Right forelimb (tissue), 1 donor: ENCODE measurements at regions not wholly inside any gene's neighbourhood (a gene's known extent, or its start where the extent isn't known, plus 50 kb on each side); places are given as distances from the start of the nearest gene placed in this dataset.
"Not testable (repeated sequence)": the region's sequence is repeated elsewhere in the genome, so short reads cannot be mapped to it uniquely, and the experiment has no call there.

ENCODE experiments used
- DNase-seq: peaks from one replicate; pipeline ENCODE4 v3.0.0-alpha.2; 2018

DNA sequence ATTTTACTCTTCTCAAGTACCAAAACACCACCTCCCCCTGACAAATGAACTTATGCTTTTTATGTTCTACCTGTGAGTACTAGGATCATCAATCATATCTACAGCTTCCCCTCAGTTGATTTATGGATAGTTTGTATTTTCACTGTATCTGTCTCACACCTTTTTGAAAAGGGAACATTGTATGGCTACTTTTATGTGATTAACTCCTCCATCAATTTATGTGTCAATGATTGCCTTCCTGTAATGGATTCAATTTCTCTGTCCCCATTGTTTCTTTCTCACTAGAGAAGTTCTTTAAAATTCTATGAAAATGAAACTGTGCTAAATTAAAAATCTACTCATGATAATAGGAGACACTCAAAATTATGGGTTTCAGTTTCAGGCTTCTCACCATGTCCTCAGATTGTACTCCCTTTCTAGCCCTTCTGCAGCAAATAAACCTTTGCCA lies 935.0 kb downstream of the TRIB2 start:
- DNase-seq, result no peak

DNA sequence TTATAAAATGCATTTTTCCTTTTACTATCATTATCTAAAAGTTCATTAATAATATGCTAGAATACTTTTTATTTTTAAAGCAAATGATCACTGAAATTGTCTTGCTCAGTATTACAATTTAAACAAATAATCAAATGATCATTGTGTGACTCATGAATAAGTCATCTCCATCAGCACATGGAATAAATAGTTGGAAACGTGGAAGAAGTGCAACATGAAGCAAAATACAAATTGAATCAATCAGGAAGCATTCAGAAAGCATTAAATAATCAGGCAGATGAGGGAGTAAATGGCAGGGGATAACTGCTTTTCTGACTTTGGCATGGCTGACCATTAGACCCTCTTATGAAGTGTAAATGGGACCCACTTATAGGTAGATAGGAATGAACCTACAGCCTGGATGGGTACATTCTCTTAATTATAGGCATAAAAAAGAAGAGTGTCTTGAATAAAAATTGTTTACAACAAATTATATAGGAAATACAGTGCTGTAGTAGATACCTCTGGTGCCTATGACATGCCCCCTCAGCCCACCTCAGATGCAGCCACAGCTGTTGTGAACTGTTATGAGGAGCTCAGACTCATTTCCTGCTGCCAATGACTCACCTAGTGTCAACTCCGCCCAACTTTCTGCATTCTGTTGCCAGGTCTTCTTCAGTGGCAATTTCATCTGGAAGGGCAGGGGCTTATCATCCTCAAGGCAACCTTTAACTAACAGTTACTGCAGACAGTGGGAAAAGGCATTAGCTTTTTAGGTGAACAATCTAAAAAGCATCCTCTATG lies 936.0 kb downstream of the TRIB2 start:
- no peak for DNase-seq

DNA sequence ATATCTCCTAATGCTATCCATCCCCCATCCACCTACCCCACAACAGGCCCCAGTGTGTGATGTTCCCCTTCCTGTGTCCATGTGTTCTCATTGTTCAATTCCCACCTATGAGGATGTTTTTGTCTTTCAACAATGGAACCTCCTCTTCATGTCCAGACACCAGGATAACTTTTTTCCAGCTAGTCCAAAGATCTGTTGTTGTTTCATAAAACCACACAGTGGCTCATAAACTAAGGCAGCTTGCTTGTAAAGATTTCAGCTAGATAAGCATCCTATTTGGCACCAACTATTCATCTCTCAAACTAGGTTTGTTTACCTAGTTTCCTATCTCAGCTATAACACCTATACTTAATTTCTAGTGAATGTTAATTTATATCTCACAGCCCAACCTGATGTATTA lies 937.7 kb downstream of the TRIB2 start:
- DNase-seq, result no peak

DNA sequence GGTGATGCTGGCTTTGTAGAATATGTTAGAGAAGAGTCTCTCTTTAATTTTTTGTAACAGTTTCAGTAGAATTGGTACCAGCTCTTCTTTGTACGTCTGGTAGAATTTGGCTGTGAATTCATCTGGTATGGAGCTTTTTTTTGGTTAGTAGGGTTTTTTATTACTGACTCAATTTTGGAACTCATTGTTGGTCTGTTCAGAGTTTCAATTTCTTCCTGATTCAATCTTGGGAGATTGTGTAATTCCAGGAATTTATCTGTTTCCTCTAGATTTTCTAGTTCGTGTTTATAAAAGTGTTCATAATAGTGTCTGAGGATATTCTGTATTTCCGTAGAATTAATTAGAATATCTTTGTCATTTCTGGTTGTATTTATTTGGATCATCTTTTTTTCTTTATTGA lies 943.5 kb downstream of the TRIB2 start:
- no peak for DNase-seq

DNA sequence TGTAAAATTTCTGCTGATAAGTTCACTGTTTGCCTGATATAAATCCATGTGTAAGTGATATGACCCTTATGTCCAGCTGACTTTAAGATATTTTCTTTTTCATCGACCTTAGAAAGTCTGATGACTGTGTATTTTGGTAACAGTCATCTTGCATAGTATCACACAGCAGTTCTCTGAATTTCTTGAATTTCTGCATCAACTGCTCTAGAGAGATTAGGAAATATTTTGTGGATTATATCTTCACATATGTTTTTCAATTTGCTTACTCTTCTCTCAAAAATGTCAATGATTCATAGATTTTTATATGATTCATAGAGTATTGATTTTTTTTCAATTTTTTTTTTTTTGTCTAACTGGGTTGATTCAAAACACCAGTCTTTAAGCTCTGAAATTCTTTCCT lies 945.3 kb downstream of the TRIB2 start:
- no peak for DNase-seq

DNA sequence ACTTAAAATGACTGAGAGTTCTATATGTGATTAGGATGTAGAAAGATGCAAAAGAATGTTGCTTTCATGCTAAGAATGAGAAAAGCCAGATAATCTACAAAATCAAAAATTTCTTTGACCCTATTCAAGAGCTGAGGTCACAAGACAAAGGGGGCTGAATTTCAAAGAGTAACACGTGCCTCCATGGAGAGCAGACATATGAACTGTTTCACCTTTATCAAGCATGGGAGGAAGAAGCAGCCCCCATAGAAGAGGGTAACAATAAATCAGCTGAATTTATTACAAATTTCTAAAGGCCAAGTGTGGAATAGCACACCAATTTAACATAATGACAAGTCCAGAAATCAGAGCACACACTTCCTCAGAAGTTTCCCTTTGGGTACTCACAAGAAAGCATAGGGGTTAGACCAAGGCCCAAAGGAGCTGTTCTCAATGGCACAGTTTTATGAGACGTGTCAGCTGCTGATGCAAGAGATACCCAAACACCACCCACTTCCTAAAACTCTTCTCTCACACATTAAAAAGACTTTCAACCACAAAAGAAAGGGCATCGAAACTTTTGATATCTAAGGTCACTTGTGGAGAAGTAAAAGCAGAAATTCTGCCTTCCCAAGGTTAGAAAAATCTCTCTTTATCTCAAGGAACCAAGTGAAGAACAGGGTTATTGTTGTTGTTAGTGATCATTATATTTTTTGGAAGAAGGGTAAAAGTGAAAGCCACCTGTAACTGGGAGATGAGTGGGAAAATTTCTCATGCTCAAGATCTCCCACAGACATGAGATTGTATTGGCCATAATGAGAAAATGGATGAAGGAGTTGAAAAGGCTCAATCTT lies 950.1 kb downstream of the TRIB2 start:
- no peak for DNase-seq

DNA sequence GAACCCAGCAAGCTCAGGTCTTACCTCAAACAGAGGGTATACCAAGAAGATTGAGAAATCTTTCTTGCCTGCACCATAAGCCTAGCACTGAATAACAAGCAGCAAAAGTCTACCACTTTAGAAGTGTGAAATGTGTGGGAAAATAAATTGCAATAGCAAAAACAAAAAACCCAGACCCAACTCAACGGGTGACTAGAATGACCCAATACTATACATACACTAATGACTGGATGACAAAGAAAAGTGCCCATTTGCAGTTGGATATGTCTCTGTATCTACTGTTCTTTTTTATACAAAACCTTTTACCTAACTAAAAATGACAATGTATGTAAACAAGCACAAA lies 950.6 kb downstream of the TRIB2 start:
- DNase-seq, result no peak

DNA sequence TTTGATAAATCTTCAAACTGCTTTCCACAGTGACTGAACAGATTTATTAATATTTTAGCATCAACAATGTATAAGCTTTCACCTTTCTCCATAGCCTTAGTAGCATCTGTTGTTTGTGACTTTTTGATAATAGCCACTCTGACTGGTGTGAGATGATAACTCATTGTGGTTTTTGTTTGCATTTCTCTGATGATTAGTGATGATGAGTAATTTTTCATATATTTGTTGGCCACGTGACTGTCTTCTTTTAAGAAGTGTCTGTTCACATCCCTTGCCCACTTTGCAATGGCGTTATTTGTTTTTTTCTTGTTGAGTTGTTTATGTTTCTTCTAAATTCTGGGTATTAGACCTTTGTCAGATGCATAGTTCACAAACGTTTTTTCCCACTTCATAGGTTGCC lies 952.9 kb downstream of the TRIB2 start:
- DNase-seq, result no peak

DNA sequence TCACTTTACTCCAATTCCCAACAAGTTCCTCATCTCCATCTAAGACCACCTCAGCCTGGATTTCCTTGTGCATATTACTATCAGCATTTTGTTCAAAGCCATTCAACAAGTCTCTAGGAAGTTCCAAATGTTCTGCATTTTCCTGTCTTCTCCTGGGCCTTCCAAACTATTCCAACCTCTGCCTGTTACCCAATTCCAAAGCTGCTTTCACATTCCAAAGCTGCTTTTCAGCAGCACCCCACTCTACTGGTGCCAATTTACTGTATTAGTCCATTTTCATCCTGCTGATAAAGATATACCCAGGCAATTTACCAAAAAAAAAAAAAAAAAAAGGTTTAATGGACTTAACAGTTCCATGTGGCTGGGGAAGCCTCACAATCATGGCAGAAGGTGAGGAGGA lies 957.1 kb downstream of the TRIB2 start:
- not testable (repeated sequence) for DNase-seq

DNA sequence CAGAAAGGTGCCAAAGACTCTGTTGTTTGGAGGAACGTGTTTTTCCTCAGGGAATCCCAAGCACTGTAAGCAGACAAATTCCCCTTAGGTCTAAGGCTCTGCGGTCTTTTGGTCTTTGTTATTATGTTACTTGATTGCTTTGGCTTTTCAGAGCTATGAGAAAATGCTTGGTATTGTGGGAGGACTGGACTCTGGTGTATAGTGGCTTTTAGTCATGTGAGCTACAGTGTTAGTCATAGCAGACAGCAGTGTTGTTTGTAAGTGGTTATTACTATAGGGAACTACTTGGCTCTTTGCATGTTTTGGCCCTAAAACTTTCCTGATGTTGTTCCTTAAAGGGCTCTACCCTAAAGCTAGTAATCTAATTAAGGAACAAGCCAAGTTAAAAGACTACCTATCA lies 956.2 kb upstream of the LRATD1 start:
- DNase-seq, result no peak

DNA sequence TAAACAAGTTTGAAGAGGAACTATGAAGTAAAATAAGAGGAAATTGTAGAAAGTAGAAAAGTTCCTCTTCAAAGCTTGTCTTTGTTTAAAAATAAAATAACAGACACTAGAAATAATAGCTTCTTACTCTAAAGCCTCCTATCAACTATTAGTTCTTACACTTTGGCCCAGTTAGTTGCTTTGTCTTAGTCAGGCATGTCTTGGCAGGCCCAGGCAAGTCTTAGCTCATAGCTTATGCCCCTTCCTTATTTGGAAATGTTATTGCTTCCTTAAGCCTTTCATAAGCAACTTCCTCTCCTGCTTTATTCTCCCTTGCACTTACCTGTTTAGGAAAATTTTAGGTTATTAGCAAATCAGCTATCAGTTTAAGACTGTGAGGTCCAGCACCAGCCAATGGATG lies 950.6 kb upstream of the LRATD1 start:
- DNase-seq, result no peak

DNA sequence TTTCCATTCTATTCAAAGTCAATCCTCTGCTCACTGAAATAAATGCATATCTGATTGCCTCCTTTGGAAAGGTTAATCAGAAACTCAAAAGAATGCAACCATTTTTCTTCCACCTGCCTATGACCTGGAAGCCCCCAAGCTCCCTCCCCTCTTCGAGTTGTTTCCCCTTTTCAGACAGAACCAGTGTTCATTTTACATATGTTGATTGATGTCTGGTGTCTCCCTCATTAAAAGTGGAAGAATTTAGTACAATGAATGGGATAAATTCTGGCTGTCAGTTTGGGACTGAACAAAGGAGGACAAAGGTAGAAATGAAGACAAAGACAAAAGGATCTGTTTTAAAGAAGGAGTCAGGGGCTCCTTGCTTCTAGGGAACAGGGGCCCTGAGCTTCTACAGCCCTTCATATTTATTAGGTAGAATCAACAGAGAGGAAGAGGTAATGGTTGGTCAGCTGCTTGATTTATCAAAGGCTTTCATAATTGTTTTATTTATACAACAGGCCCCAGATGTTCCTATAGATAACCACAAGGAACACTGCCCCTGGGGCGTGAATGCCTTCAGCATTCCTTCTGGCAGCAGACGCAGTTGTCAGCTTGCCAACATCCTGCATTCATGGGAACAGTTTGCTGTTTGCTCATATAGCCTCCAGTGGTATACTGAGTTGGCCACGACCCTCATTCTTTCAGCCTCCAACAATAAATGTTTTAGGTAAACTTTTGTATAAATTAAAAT lies 949.8 kb upstream of the LRATD1 start:
- DNase-seq, result no peak

DNA sequence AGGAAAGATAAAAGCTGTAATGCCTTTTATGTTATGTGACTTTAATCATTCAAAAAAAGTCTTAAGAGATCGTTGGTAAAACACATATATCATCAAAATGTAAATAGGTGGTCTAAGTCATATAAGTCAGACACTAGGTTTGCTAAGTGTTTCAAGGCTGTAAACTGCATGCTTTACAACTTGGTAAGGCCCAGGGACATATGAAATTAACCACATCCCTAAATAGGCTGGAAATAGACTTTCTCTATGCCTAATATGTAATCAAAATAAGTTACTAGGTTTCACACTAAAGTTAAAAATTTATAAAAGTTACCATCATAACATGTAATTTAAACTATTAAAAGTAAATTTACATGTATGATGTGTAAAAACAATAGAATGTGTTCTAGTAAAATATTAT lies 946.3 kb upstream of the LRATD1 start:
- DNase-seq, result no peak

DNA sequence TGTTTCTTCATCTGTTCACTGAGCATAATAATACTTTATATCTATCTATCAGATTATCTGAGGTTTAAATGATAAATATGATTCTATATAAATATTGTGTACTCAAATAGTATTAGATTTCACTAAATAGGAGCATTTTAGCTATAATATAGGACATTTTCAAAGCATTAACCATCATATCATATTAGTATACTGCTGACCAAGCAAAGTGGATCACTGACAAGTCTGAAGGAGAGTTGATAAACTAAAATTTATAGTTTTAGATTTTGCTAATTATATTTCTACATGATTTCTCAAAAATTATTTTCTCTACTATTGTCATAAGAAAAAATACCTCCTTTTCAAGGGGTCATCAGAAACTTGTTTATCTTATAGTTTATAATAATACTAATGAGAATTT lies 937.8 kb upstream of the LRATD1 start:
- DNase-seq, result no peak

DNA sequence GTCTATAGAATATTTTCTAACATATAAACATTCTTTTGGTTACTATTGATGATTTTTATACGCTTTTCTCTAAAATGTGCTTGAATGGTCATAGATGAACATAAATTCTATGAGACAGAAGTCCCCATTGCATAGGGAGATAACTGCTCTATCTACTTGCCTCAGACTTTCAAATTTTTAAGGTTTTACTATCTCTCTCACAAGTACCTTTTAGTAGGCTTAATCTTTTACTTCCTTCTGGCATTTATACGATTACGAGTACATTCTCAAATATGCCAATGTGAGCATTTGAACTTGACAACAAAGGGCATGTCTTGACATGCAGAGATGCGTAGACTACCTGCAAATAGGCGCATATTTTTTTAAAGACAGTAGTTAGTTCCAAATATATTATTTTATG lies 935.9 kb upstream of the LRATD1 start:
- no peak for DNase-seq

DNA sequence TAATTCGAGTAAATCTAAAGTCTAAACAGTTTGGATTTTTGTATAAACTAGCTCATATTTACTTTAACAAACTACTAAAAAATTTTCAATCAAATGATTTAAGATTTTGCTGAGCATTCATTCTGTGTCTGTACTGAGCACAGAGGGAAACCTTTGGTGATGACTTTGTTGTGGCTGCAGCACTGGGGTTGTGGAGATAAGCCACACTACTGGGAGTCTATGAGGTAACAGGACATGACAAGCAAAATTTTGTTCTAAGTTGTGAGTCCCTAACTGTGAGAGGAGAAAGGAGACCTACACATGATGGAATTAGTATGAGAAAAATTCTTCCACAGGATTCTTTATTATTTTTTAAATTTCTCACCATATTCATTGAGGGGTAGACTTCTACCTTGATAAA lies 933.7 kb upstream of the LRATD1 start:
- DNase-seq, result no peak

DNA sequence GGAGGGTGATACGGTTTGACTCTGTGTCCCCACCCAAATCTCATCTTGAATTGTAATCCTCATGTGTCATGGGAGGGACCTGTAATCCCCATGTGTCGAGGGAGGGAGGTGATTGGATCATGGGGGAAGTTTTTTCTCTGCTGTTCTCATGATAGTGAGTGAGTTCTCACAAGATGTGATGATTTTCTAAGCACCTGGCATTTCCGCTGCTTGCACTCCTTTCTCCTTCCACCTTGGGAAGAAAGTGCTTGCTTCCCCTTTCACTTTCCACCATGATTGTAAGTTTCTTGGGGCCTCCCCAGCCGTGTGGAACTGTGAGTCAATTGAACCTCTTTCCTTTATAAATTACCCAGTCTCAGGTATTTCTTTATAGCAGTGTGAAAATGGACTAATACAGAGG lies 932.6 kb upstream of the LRATD1 start:
- not testable (repeated sequence) for DNase-seq

DNA sequence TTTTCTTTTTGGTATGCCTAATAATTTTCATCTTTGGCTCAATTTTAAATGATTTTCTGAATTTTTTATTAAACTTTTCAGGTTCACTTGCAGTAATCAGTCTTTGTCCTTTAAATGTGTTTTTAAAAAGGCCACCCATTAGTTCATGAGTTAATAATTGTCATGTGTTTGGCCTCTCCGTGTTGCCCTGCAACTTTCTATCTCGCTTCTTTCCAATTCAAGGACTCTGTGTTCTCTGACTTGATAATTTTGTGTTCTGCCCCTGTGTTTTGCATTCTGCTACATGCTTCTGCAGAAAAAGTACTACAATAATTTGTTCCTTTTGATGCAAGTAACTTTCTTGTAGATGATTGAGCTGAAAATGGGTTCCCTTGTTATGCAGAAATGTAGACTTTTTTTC lies 921.4 kb upstream of the LRATD1 start:
- no peak for DNase-seq

DNA sequence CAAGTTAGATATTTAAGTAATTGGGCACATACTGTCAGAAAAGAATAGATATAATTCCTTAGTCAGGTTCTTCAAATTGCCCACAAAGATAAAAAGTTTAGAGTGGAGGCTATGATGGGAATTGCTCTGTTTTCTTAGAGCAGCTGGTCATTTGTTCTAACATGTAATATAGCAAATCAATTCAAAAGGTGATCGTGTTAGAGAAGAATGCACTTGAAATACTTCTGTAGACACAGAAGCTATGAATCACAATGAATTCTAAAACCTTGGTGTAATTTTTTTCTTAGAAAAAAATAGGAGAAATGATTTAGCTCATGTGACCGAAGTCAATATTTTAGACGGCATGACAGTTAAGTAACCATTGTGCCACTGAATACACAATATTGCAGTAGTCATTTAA lies 918.1 kb upstream of the LRATD1 start:
- no peak for DNase-seq

DNA sequence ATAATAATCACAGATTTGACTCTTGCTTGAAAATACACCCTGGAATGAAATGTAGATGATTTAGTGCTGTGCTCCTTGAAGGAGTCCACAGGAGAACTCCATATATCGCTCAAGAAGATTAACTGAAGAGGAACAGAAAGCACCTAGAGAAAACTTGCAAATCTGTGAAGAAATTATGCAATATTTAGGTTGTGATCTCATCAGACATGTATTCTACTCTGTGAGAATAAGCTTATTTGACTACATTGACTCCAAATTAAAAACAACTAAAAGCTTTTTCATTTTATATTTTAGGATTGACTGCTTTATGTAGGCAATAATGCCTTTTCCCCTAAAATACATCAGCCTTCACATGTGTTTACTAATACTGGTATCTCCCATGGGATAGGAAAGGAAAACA lies 906.6 kb upstream of the LRATD1 start:
- no peak for DNase-seq

DNA sequence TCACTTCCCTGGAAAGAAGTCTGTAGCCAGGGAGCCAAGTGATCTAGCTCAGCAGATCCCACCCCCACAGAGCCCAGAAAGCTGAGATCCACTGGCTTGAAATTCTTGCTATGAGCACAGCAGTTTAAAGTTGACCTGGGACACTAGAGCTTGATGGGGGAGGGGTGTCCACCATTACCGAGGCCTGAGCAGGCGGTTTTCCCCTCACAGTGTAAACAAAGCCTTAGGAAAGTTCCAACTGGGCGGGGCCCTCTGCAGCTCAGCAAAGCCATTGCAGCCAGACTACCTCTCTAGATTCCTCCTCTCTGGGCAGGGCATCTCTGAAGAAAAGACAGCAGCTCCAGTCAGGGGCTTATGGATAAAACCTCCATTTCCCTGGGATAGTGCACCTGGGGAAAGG lies 887.2 kb upstream of the LRATD1 start:
- no peak for DNase-seq

DNA sequence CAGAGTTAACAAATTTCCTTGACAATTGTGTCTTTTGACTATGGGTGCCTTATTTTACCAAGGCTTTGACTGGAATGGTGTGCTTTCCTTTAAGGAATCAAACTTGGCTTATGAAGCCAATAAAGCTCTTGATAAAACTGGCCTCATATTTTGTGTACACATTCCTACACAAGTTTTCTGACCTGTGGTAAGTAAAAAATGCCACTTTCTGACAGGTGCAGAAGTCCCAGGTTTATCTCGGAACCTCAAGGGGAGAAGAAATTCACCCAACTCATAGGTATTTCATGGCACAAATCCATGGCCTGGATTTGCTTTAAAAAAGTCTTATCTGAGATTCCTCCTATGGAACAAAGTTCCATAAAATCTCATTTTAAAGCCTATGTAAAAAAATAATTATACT lies 880.6 kb upstream of the LRATD1 start:
- no peak for DNase-seq

DNA sequence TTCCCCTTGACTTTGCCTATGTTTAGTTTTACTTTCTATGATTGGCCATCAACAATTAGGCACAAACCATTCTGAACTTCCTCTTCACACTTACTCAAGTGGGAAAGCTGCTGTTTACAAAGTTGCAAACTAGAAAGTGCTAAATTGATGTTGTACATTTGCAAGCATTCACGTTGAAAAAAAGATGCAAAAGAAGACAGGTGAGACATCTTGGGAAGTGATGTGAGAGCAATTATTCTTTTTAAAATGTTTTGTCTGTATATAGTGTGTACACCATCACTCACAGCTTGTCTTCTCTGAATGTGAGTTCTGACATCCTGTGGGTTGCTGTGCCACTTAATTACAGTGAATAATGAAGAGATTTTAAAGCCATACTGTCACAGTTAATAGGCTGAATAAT lies 874.1 kb upstream of the LRATD1 start:
- DNase-seq, result no peak

DNA sequence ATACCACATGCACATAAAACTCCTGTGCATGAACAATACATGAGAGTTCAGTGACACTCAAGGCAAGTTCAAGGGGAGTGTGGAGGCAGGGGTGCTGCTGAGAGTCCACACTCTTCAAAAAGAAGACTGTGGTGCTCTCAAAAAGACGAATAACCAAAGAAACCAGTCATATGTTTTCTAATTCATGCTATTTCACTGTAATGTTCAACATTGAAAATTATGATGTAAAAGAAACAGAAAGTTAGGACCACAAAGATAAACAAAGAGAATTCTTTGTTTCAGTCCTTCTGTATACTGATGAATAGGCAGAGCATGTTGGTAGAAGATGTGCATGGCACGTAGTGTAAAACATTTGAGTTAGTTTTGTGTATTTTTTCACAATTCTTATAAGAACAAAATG lies 864.2 kb upstream of the LRATD1 start:
- DNase-seq, result no peak
